CD14-positive monocyte (primary cell): ENCODE measurements at regions not wholly inside any gene's neighbourhood (a gene's known extent, or its start where the extent isn't known, plus 50 kb on each side); places are given as distances from the start of the nearest gene placed in this dataset.

ENCODE experiments used
- DNase-seq, 3 donors: peaks; one replicate each; pipeline ENCODE4 v3.0.0-alpha.2; 2011 to 2022
- H2AFZ ChIP-seq: 2 replicates; pipeline ENCODE4 v1.6.0; 2012; ENCODE audit warnings: mild to moderate bottlenecking, low read depth, low read length, inconsistent platforms; ENCODE audit not compliant: insufficient read depth, poor library complexity, severe bottlenecking
- H3K27ac ChIP-seq, 2 donors: 1 replicate in 1 of 2; 2 replicates in 1 of 2; pipeline ENCODE4 v1.5.1; 2012 to 2013; ENCODE audit warnings: low read length in 2 of 2, control low read depth in 1 of 2, inconsistent platforms in 1 of 2, low read depth in 1 of 2, mild to moderate bottlenecking in 1 of 2
- H3K27me3 ChIP-seq, 2 donors: one replicate each; pipeline versions ENCODE4 v1.6.0 to v1.6.1; 2011 to 2013; ENCODE audit warnings: low read length in 2 of 2; ENCODE audit not compliant: control insufficient read depth in 2 of 2, insufficient read depth in 2 of 2
- H3K36me3 ChIP-seq, 2 donors: replicated peaks in 1 of 2; 1 replicate in 1 of 2; 2 replicates in 1 of 2; pipeline versions ENCODE4 v1.5.1 to v1.6.1; 2012 to 2013; ENCODE audit warnings: low read length in 2 of 2, control low read depth in 1 of 2, inconsistent platforms in 1 of 2, mild to moderate bottlenecking in 1 of 2; ENCODE audit not compliant: insufficient read depth in 2 of 2, control insufficient read depth in 1 of 2
- H3K4me1 ChIP-seq, 2 donors: 1 replicate in 1 of 2; 2 replicates in 1 of 2; pipeline versions ENCODE4 v1.5.1 to v1.6.1; 2012 to 2013; ENCODE audit warnings: low read length in 2 of 2, control low read depth in 1 of 2, inconsistent platforms in 1 of 2, mild to moderate bottlenecking in 1 of 2, moderate library complexity in 1 of 2; ENCODE audit not compliant: insufficient read depth in 2 of 2, control insufficient read depth in 1 of 2
- H3K4me2 ChIP-seq: replicated peaks from 2 replicates; pipeline ENCODE3; 2012; ENCODE audit warnings: low read length, moderate library complexity, mild to moderate bottlenecking; ENCODE audit not compliant: poor library complexity, severe bottlenecking; ENCODE audit errors: extremely low read depth
- H3K4me3 ChIP-seq, 3 experiments: fragments of 200-600 bp in 1 of 3; sonication (generic) in 1 of 3; replicated peaks in 1 of 3; 1 replicate in 2 of 3; 2 replicates in 1 of 3; pipeline ENCODE4 v1.5.1; 2011 to 2013; ENCODE audit warnings: low read length in 3 of 3, mild to moderate bottlenecking in 3 of 3, control low read depth in 2 of 3, low read depth in 2 of 3, inconsistent platforms in 1 of 3, moderate library complexity in 1 of 3
- H3K79me2 ChIP-seq: 2 replicates; pipeline ENCODE4 v1.6.0; 2012; ENCODE audit warnings: mild to moderate bottlenecking, control low read depth, inconsistent platforms, low read length, moderate library complexity; ENCODE audit not compliant: insufficient read depth
- H3K9ac ChIP-seq: 2 replicates; pipeline ENCODE4 v1.6.0; 2017; ENCODE audit warnings: low read length, mild to moderate bottlenecking; ENCODE audit not compliant: insufficient read depth, poor library complexity, severe bottlenecking
- H3K9me3 ChIP-seq, 2 donors: replicated peaks in 1 of 2; 1 replicate in 1 of 2; 2 replicates in 1 of 2; pipeline versions ENCODE4 v1.5.1 to v1.6.1; 2012 to 2013; ENCODE audit warnings: low read length in 2 of 2, control low read depth in 1 of 2; ENCODE audit not compliant: control insufficient read depth in 1 of 2, insufficient read depth in 1 of 2
- H4K20me1 ChIP-seq: 2 replicates; pipeline ENCODE4 v1.6.0; 2012; ENCODE audit warnings: mild to moderate bottlenecking, low read length, control low read depth, moderate library complexity; ENCODE audit not compliant: insufficient read depth
- H3K27ac Mint-ChIP-seq, 7 donors: one replicate each; pipeline ENCODE4 v1.8.0; 2020; ENCODE audit warnings: mild to moderate bottlenecking in 7 of 7, mixed read lengths in 7 of 7, moderate library complexity in 6 of 7, inconsistent platforms in 2 of 7
- H3K27me3 Mint-ChIP-seq, 3 donors: one replicate each; pipeline ENCODE4 v1.8.0; 2021 to 2022; ENCODE audit warnings: low read depth in 3 of 3, mild to moderate bottlenecking in 3 of 3, mixed read lengths in 3 of 3, moderate library complexity in 3 of 3, inconsistent platforms in 1 of 3
- H3K36me3 Mint-ChIP-seq, 2 donors: one replicate each; pipeline ENCODE4 v1.8.0; 2020; ENCODE audit warnings: mixed read lengths in 2 of 2, inconsistent platforms in 1 of 2, mild to moderate bottlenecking in 1 of 2
- H3K4me1 Mint-ChIP-seq: one replicate; pipeline ENCODE4 v1.8.0; 2020; ENCODE audit warnings: mild to moderate bottlenecking, mixed read lengths
- H3K4me3 Mint-ChIP-seq, 2 donors: one replicate each; pipeline ENCODE4 v1.8.0; 2020; ENCODE audit warnings: mild to moderate bottlenecking in 2 of 2, mixed read lengths in 2 of 2, moderate library complexity in 1 of 2
- H3K9me3 Mint-ChIP-seq, 7 donors: one replicate each; pipeline ENCODE4 v1.8.0; 2020 to 2022; ENCODE audit warnings: mixed read lengths in 7 of 7, mild to moderate bottlenecking in 6 of 7, moderate library complexity in 6 of 7, inconsistent platforms in 2 of 7
- WGBS: methylation state at CpG from one replicate; pipeline ENCODE4 v1.1.5; 2013; ENCODE audit warnings: missing lambda C conversion rate; ENCODE audit not compliant: insufficient coverage; 5-methylcytosine and 5-hydroxymethylcytosine counted together
- intact Hi-C, 2 donors: fragments of 100-400 bp; cut with micrococcal nuclease; formaldehyde crosslinking; loops; one replicate each; pipeline versions ENCODE4 v1.15.0 to v1.15.1; 2023
- TF ChIP-seq, protein P1 (sequence below): fragments of 200-600 bp; IDR thresholded peaks from one replicate; pipeline ENCODE4 v1.8.0; 2022; ENCODE audit warnings: antibody characterized with exemption, mild to moderate bottlenecking

- peaks cover 0 to 3% (median 0%) of the 10 kb centered on the region in 7 donors for H3K9me3 Mint-ChIP-seq
- no peak overlapping the region for H3K4me3 Mint-ChIP-seq
- Histone ChIP-seq H3K27me3 (no peaks in the 10 kb centered on the region), H3K9me3 (no peaks in the 10 kb centered on the region), H3K36me3 (no peaks in the 10 kb centered on the region), H3K4me3 (no peak overlapping the region), H3K79me2 (no peaks in the 10 kb centered on the region), H3K27ac (no peak overlapping the region), H3K4me2 (no peak overlapping the region), H4K20me1 (no peaks in the 10 kb centered on the region), H3K9ac (no peak overlapping the region), H2AFZ (no peak overlapping the region), H3K4me1 (peaks cover 10 to 14% of the 10 kb centered on the region in 2 donors)
- WGBS, result no CpG with 5 or more reads among the region's 3 CpGs
- H3K27ac Mint-ChIP-seq, result no peak overlapping the region
- H3K36me3 Mint-ChIP-seq, result no peaks in the 10 kb centered on the region
- H3K4me1 Mint-ChIP-seq, result peaks cover 14% of the 10 kb centered on the region
- TF ChIP-seq, protein P1, sequence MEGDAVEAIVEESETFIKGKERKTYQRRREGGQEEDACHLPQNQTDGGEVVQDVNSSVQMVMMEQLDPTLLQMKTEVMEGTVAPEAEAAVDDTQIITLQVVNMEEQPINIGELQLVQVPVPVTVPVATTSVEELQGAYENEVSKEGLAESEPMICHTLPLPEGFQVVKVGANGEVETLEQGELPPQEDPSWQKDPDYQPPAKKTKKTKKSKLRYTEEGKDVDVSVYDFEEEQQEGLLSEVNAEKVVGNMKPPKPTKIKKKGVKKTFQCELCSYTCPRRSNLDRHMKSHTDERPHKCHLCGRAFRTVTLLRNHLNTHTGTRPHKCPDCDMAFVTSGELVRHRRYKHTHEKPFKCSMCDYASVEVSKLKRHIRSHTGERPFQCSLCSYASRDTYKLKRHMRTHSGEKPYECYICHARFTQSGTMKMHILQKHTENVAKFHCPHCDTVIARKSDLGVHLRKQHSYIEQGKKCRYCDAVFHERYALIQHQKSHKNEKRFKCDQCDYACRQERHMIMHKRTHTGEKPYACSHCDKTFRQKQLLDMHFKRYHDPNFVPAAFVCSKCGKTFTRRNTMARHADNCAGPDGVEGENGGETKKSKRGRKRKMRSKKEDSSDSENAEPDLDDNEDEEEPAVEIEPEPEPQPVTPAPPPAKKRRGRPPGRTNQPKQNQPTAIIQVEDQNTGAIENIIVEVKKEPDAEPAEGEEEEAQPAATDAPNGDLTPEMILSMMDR, result no peak
- no peak for DNase-seq
- intact Hi-C loops, result no loop called here
- H3K27me3 Mint-ChIP-seq, result no peaks in the 10 kb centered on the region
Measured at GRCh38 chr1:101161619-101162018, 75.2 kb upstream of the S1PR1 start.

GRCh38 chr1:101158424-101158823, 78.4 kb upstream of the S1PR1 start:
- Histone ChIP-seq H3K9ac (no peak overlapping the region), H4K20me1 (no peaks in the 10 kb centered on the region), H2AFZ (no peak overlapping the region), H3K27ac (no peak overlapping the region), H3K4me2 (no peak overlapping the region), H3K4me3 (no peak overlapping the region), H3K79me2 (no peaks in the 10 kb centered on the region), H3K9me3 (no peaks in the 10 kb centered on the region), H3K36me3 (no peaks in the 10 kb centered on the region), H3K4me1 (no peaks in the 10 kb centered on the region), H3K27me3 (no peaks in the 10 kb centered on the region)
- H3K27ac Mint-ChIP-seq, result peak overlapping the region in 1 of 7 donors; percentile 51
- no peaks in the 10 kb centered on the region for H3K36me3 Mint-ChIP-seq
- no CpG with 5 or more reads among the region's 2 CpGs for WGBS
- H3K9me3 Mint-ChIP-seq, result peaks cover 0 to 3% (median 0%) of the 10 kb centered on the region in 7 donors
- no peaks in the 10 kb centered on the region for H3K4me1 Mint-ChIP-seq
- no peaks in the 10 kb centered on the region for H3K27me3 Mint-ChIP-seq
- no peak overlapping the region for H3K4me3 Mint-ChIP-seq
- intact Hi-C loops, result no loop called here
- DNase-seq, result no peak
- TF ChIP-seq, protein P1, result no peak
